A673 (cell line): ENCODE measurements at regions not wholly inside any gene's neighbourhood (a gene's known extent, or its start where the extent isn't known, plus 50 kb on each side); places are given as distances from the start of the nearest gene placed in this dataset.

Experiments used
- EZH2 ChIP-seq: fragments of 200-600 bp; sonication (generic); IDR thresholded peaks from 2 replicates; pipeline ENCODE4 v1.6.1; 2017; ENCODE audit warnings: borderline replicate concordance, low read depth, mild to moderate bottlenecking, mixed read lengths, antibody characterized with exemption, low read length; ENCODE audit not compliant: poor library complexity, severe bottlenecking
- TF ChIP-seq, protein P1 (sequence below): fragments of 300-800, 200-600 bp; sonication (generic); conservative IDR thresholded peaks from 2 replicates; pipeline ENCODE4 v1.5.1; 2017; ENCODE audit warnings: low read depth, mild to moderate bottlenecking, antibody characterized with exemption, low read length, moderate library complexity, mixed read lengths

DNA sequence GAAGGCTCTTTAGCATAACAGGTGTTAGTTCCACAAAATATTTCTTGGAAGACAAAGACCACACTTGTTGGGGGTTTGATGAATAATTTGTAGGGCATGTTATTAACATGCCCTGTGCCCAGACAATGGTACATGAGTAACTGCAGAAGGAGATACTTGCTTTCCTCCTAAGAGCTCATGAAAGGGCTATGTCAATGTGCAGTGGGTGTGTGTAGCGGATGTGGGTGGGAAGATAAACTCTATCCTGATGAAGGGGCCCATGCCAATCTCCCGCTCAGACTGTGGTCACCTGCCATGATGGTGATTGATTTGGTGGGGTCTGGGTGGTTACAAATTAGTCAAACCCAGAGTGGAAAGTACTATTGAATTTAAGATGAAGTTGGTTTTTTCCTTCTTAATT lies 69.8 kb upstream of the DNAH14 start:
- TF ChIP-seq, protein P1, sequence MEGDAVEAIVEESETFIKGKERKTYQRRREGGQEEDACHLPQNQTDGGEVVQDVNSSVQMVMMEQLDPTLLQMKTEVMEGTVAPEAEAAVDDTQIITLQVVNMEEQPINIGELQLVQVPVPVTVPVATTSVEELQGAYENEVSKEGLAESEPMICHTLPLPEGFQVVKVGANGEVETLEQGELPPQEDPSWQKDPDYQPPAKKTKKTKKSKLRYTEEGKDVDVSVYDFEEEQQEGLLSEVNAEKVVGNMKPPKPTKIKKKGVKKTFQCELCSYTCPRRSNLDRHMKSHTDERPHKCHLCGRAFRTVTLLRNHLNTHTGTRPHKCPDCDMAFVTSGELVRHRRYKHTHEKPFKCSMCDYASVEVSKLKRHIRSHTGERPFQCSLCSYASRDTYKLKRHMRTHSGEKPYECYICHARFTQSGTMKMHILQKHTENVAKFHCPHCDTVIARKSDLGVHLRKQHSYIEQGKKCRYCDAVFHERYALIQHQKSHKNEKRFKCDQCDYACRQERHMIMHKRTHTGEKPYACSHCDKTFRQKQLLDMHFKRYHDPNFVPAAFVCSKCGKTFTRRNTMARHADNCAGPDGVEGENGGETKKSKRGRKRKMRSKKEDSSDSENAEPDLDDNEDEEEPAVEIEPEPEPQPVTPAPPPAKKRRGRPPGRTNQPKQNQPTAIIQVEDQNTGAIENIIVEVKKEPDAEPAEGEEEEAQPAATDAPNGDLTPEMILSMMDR, result no peak
- no peak for TF ChIP-seq EZH2
